Mesodermal cell (in vitro differentiated cells): ENCODE measurements at regions not wholly inside any gene's neighbourhood (a gene's known extent, or its start where the extent isn't known, plus 50 kb on each side); places are given as distances from the start of the nearest gene placed in this dataset.
A peak's percentile ranks its signal among the peaks of the same experiment; 100 is the strongest.

Source experiments
- H3K27ac ChIP-seq: 2 replicates; pipeline ENCODE4 v1.7.0; 2013; ENCODE audit warnings: mild to moderate bottlenecking, low read depth, low read length, moderate library complexity; ENCODE audit not compliant: severe bottlenecking
- H3K36me3 ChIP-seq: 2 replicates; pipeline ENCODE4 v1.7.1; 2013; ENCODE audit warnings: mild to moderate bottlenecking, low read length, moderate library complexity; ENCODE audit not compliant: control insufficient read depth, insufficient read depth
- H3K4me1 ChIP-seq: one replicate; pipeline ENCODE4 v1.7.1; 2013; ENCODE audit warnings: mild to moderate bottlenecking, low read length; ENCODE audit not compliant: insufficient read depth, control insufficient read depth, poor library complexity, severe bottlenecking
- H3K4me3 ChIP-seq: 2 replicates; pipeline ENCODE4 v1.7.0; 2013; ENCODE audit warnings: low read length, control low read depth, mild to moderate bottlenecking; ENCODE audit not compliant: insufficient read depth, poor library complexity, severe bottlenecking; ENCODE audit errors: extremely low read depth
- H3K9me3 ChIP-seq: 2 replicates; pipeline ENCODE4 v1.7.1; 2013; ENCODE audit warnings: mild to moderate bottlenecking, low read length, moderate library complexity; ENCODE audit not compliant: control insufficient read depth
- WGBS, 2 experiments: methylation state at CpG; one replicate each; pipeline ENCODE4 v1.1.5; 2013; ENCODE audit warnings: missing lambda C conversion rate in 2 of 2; ENCODE audit not compliant: insufficient coverage in 2 of 2; 5-methylcytosine and 5-hydroxymethylcytosine counted together

DNA sequence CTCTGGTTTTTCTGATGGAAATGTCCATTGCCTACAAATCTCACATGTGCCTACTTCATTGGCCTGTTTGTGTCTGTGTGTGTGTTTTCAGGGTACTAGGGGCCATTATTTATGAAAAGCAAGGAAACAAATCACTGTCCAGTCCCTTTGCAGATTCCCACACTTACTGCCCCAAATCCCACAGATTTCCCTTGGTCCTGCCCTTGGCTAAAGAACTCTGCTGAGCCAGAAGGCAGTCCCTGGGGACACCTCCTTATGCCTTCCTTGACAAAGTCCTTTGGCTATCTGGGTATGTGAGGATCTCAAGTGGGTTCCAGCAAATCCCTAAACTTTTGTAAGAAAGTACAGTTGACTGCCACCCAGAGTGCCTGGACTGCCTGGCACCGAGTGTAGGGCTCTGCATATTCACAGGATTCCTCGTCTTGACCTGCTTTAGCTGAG lies 388.1 kb downstream of the BCAT1 start:
- Histone ChIP-seq H3K36me3 (no peaks in the 10 kb centered on the region), H3K9me3 (no peaks in the 10 kb centered on the region), H3K4me3 (peak overlapping the region; percentile 74), H3K27ac (no peak overlapping the region), H3K4me1 (peaks cover 18% of the 10 kb centered on the region)
- WGBS, 2 experiments = 0% methylated on average over 2 of the region's 2 CpGs

DNA sequence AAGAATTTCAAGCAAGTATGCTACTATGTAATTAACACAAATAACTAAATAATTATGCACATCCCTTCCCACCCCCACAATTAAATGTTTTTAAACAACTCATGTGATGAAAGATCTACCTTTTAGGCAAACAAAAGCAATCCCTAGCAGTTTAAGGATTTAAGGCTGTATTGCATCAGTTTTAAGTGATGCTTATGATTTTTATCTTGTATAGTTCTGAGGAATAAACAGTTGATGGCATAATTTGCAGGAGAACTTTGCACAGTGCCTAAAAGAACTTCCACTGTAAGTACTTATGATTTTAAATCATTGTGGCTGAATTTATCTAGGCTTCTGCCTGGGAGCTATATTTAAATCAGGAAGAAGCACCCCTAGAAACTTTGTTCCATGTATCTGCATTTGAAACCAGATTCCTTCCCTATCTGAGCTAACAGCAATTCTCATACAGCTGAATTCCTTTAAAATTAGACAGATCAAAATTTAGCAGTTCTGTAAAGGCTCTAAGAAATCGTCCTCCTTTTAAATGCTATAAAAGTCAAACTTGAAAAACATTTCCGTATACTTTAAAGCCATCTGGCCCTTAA lies 388.6 kb downstream of the BCAT1 start:
- H3K27ac ChIP-seq = no peak overlapping the region
- peaks cover 24% of the 10 kb centered on the region for H3K4me1 ChIP-seq
- peak overlapping the region; percentile 74 for H3K4me3 ChIP-seq
- H3K36me3 ChIP-seq = no peaks in the 10 kb centered on the region
- H3K9me3 ChIP-seq = no peaks in the 10 kb centered on the region
- 6 to 40% methylated on average over 2 of the region's 2 CpGs for WGBS, 2 experiments

DNA sequence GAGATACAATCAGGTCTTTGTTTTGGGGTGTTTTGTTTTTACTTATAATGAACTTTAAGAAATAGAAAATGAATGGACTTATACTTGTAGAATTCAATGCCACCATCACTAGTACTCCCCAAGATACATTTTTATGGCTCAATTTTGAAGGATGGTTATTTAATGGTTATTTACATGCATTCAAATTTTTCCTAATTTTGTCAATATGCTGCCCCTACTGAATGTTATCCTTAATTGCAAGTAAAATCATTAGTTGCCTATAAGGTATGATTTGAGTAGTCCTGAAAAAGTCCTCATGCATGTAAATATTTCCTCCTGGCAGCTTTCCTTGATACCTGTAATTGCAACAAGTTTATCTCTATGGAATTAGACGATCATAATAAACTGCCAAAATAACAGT lies 391.2 kb downstream of the BCAT1 start:
- no peaks in the 10 kb centered on the region for H3K36me3 ChIP-seq
- no peak overlapping the region for H3K4me3 ChIP-seq
- H3K9me3 ChIP-seq = no peaks in the 10 kb centered on the region
- H3K27ac ChIP-seq = no peak overlapping the region
- no CpG with 5 or more reads among the region's 1 CpG for WGBS, 2 experiments
- peaks cover 32% of the 10 kb centered on the region for H3K4me1 ChIP-seq

DNA sequence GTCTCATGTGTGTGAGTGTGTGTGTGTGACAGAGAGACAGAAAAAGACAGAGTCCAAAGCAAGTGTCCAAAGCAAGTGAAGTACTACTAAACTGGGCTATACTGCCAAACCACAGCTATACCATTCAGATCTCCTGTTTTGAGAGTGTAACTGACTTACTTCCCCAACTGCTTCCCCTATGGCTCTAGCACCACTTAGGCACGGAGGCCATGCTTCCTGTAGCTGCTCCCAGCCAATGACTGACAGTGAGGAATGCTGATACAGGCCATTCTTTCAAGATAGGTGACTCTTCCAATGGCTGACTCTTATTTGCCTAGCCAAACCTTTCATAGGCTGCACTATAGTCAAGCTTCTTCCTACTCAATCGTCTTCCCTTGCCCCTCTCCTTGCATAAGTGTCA lies 393.2 kb downstream of the BCAT1 start:
- Histone ChIP-seq H3K27ac (no peak overlapping the region), H3K4me3 (no peak overlapping the region), H3K4me1 (peaks cover 32% of the 10 kb centered on the region), H3K9me3 (no peaks in the 10 kb centered on the region), H3K36me3 (no peaks in the 10 kb centered on the region)
- WGBS, 2 experiments = 71 to 72% methylated on average over 2 of the region's 2 CpGs

GRCh38 chr12:24554612-24555295 lies 394.1 kb downstream of the BCAT1 start:
- Histone ChIP-seq H3K36me3 (no peaks in the 10 kb centered on the region), H3K9me3 (no peaks in the 10 kb centered on the region), H3K4me3 (no peak overlapping the region), H3K27ac (no peak overlapping the region), H3K4me1 (peaks cover 23% of the 10 kb centered on the region)
- WGBS, 2 experiments = 87 to 89% methylated on average over 10 to 11 of the region's 11 CpGs

DNA sequence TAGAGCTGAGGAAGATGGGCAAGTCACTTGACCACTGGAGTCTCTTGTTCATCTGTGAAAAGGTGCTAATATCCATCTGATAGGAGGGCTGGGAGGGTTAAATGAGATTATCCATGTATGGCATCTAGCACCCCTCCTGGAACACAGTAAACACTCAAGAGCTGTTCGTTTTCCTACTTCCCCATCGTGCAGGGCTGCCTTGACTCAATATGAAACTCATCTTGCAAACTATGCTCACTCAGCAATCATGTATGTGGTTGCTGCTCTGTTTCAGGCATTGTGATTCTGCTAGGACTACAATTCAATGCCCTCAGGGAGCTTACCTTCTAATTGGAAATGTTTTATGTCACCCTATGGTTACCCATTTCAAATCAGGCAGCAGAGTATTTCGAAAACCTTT lies 395.6 kb downstream of the BCAT1 start:
- 89 to 93% methylated on average over 2 to 3 of the region's 3 CpGs for WGBS, 2 experiments

DNA sequence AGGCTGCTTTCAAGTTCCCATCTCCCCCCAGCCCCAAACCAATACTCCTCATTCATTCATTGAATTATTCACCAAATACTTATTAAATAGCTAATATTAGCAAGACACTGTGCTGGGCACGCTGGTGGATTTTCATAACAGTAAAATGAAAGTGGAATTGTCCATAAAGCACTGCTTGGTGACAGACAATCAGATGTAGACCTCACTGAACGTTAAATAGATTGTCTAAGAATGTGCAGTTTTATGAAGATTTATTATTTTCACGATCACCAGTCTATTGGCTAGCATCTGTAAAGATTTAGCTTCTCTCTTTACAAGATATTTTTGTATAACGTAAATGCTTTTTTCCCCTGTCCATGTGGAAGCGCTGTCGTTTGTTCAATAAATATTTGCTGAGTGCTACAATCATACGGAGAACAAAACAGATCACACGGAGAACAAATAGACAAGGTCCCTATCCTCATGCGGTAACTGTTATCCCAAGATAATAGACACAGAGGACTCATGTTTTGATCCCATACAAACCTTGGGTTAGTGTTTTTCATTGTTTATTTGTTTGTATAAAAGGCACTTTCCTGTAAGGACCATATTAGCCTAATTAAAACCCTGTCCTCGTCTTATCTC lies 397.6 kb downstream of the BCAT1 start:
- Histone ChIP-seq H3K4me1 (peaks cover 16% of the 10 kb centered on the region), H3K4me3 (no peak overlapping the region), H3K27ac (no peak overlapping the region), H3K36me3 (no peaks in the 10 kb centered on the region), H3K9me3 (no peaks in the 10 kb centered on the region)
- WGBS, 2 experiments = 79 to 95% methylated on average over 6 to 9 of the region's 10 CpGs

More for the DNA sequence above, 395.6 kb downstream of the BCAT1 start:
- Histone ChIP-seq H3K4me3 (no peak overlapping the region), H3K4me1 (peaks cover 16% of the 10 kb centered on the region), H3K9me3 (no peaks in the 10 kb centered on the region), H3K27ac (no peak overlapping the region), H3K36me3 (no peaks in the 10 kb centered on the region)

- H3K4me3 ChIP-seq = no peak overlapping the region
- WGBS, 2 experiments = 100% methylated on average over 1 of the region's 1 CpG
Observed at GRCh38 chr12:24550609-24551008, 398.3 kb downstream of the BCAT1 start.

DNA sequence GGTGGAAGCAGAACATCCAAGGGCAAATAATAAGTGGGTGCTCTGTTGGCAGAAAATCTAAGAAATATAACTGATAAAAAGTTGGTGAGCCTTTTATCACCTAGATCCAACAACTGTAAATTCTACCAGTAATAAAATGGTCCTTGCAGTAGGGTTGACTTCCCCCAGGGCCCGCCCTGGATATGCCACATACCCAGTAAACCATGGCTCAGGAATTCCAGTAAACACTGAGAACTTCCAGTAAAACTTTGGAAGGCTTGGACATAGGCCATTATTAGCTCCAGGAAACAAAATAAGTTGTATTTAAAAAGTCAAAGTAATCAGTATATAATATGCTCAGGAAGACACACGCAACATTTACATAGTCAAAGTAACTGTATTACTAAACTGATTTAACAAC lies 402.2 kb downstream of the BCAT1 start:
- WGBS, 2 experiments = 86 to 88% methylated on average over 1 of the region's 2 CpGs
- no peaks in the 10 kb centered on the region for H3K9me3 ChIP-seq
- no peak overlapping the region for H3K4me3 ChIP-seq
- no peaks in the 10 kb centered on the region for H3K4me1 ChIP-seq
- no peaks in the 10 kb centered on the region for H3K36me3 ChIP-seq
- H3K27ac ChIP-seq = no peak overlapping the region

More at GRCh38 chr12:24550609-24551008, 398.3 kb downstream of the BCAT1 start:
- Histone ChIP-seq H3K4me1 (peaks cover 11% of the 10 kb centered on the region), H3K27ac (no peak overlapping the region), H3K9me3 (no peaks in the 10 kb centered on the region), H3K36me3 (no peaks in the 10 kb centered on the region)

- 67 to 83% methylated on average over 1 of the region's 2 CpGs for WGBS, 2 experiments
Observed at GRCh38 chr12:24546084-24546483, 402.8 kb downstream of the BCAT1 start.

DNA sequence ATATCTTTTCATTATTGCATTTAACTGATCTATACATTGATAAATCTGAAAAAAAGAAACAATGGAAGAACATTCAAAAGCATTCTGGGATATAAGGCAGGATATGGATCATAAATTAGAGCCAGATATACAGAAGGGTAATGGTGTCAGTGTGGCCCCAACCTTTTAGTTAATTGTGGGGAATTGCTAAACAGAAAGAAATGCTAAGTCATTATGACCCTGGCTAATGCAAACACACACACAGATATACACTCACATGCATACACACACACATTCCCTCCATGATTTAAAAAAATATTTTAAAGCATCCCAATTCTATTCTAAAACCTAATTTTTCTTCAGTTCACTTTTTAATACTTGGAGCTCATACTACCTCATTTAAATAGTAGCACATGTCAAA lies 404.5 kb downstream of the BCAT1 start:
- H3K36me3 ChIP-seq = no peaks in the 10 kb centered on the region

More at GRCh38 chr12:24546084-24546483, 402.8 kb downstream of the BCAT1 start:
- Histone ChIP-seq H3K9me3 (no peaks in the 10 kb centered on the region), H3K27ac (no peak overlapping the region), H3K36me3 (no peaks in the 10 kb centered on the region), H3K4me1 (no peaks in the 10 kb centered on the region), H3K4me3 (no peak overlapping the region)

More for the DNA sequence above, 404.5 kb downstream of the BCAT1 start:
- Histone ChIP-seq H3K4me1 (no peaks in the 10 kb centered on the region), H3K4me3 (no peak overlapping the region), H3K27ac (no peak overlapping the region), H3K9me3 (no peaks in the 10 kb centered on the region)
